PC-3 (cell line): ENCODE measurements at regions not wholly inside any gene's neighbourhood (a gene's known extent, or its start where the extent isn't known, plus 50 kb on each side); places are given as distances from the start of the nearest gene placed in this dataset.

Experiments
- ATAC-seq: fragments of 200-7000 bp; cut with Tn5 transposase; 2 replicates; pipeline ENCODE4 v1.9.1; 2020; ENCODE audit warnings: mild to moderate bottlenecking, moderate library complexity
- BruUV-seq: library from RNA; stranded (reverse); fragments of 400-500 nt; replicated peaks from 2 replicates; lab custom pipeline; 2021; lab: Mats Ljungman, UMichigan
- CTCF ChIA-PET: fragments of 300-600 bp; sonication (Branson Sonifier 250); formaldehyde crosslinking; loops from one replicate; lab custom pipeline; 2022; ENCODE audit warnings: antibody characterized with exemption; lab: Charles Lee
- POLR2A ChIA-PET: fragments of 300-600 bp; sonication (Branson Sonifier 250); formaldehyde crosslinking; loops from one replicate; lab custom pipeline; 2022; ENCODE audit warnings: antibody characterized with exemption; ENCODE audit not compliant: unreplicated experiment; lab: Charles Lee
- DNase-seq: peaks from one replicate; pipeline ENCODE4 v3.0.0-alpha.2; 2015
- H2AFZ ChIP-seq: fragments of 300-600 bp; sonication (generic); 2 replicates; pipeline ENCODE4 v1.6.0; 2016; ENCODE audit warnings: antibody characterized with exemption, low read length
- H3F3A ChIP-seq: fragments of 300-600 bp; sonication (generic); one replicate; pipeline ENCODE4 v1.6.0; 2017; ENCODE audit warnings: antibody characterized with exemption, low read length, control low read depth, mild to moderate bottlenecking; ENCODE audit not compliant: unreplicated experiment
- H3K27ac ChIP-seq: fragments of 300-600 bp; sonication (generic); 2 replicates; pipeline ENCODE4 v1.5.1; 2016; ENCODE audit warnings: mild to moderate bottlenecking, low read length
- H3K27me3 ChIP-seq: fragments of 300-600 bp; sonication (generic); 2 replicates; pipeline ENCODE4 v1.6.1; 2016; ENCODE audit warnings: low read length, mixed read lengths
- H3K36me3 ChIP-seq: fragments of 300-600 bp; sonication (generic); 2 replicates; pipeline ENCODE4 v1.6.1; 2016; ENCODE audit warnings: low read depth, mixed run types, low read length, mixed read lengths
- H3K4me1 ChIP-seq: fragments of 300-600 bp; sonication (generic); 2 replicates; pipeline ENCODE4 v1.5.1; 2016; ENCODE audit warnings: low read length; ENCODE audit not compliant: insufficient read depth
- H3K4me2 ChIP-seq: fragments of 300-600 bp; sonication (generic); 2 replicates; pipeline ENCODE4 v1.6.0; 2016; ENCODE audit warnings: low read length
- H3K4me3 ChIP-seq: fragments of 300-600 bp; sonication (generic); 2 replicates; pipeline ENCODE4 v1.5.1; 2016; ENCODE audit warnings: mild to moderate bottlenecking, low read length, mixed read lengths
- H3K79me2 ChIP-seq: fragments of 300-600 bp; sonication (generic); 2 replicates; pipeline ENCODE4 v1.6.1; 2017; ENCODE audit warnings: low read length, mixed read lengths
- H3K9ac ChIP-seq: fragments of 300-600 bp; sonication (generic); 2 replicates; pipeline ENCODE4 v1.6.0; 2016; ENCODE audit warnings: mild to moderate bottlenecking, low read length
- H3K9me2 ChIP-seq: fragments of 300-600 bp; sonication (generic); replicated peaks from 2 replicates; pipeline ENCODE4 v1.6.1; 2016; ENCODE audit warnings: mixed run types, low read length, mixed read lengths
- H3K9me3 ChIP-seq: fragments of 300-600 bp; sonication (generic); 2 replicates; pipeline ENCODE4 v1.6.1; 2016; ENCODE audit warnings: low read length, mixed read lengths
- H4K20me1 ChIP-seq: fragments of 300-600 bp; sonication (generic); 2 replicates; pipeline ENCODE4 v1.6.1; 2016; ENCODE audit warnings: low read length, mixed read lengths
- EZH2 ChIP-seq: fragments of 300-600 bp; sonication (generic); IDR thresholded peaks from one replicate; pipeline ENCODE4 v1.6.1; 2017; ENCODE audit warnings: antibody characterized with exemption, mild to moderate bottlenecking, low read length; ENCODE audit not compliant: unreplicated experiment
- EZH2phosphoT487 ChIP-seq: fragments of 300-600 bp; sonication (generic); IDR thresholded peaks from 2 replicates; pipeline ENCODE4 v1.6.1; 2018; ENCODE audit warnings: mild to moderate bottlenecking, antibody characterized with exemption, low read length, borderline replicate concordance
- intact Hi-C: fragments of 100-400 bp; cut with micrococcal nuclease; formaldehyde crosslinking; loops from 2 replicates; pipeline ENCODE4 v1.9.0; 2023
- TF ChIP-seq, protein P1 (sequence below): fragments of 300-600 bp; sonication (generic); conservative IDR thresholded peaks from 2 replicates; pipeline ENCODE4 v1.5.1; 2017; ENCODE audit warnings: antibody characterized with exemption, low read depth, mild to moderate bottlenecking, low read length

DNA sequence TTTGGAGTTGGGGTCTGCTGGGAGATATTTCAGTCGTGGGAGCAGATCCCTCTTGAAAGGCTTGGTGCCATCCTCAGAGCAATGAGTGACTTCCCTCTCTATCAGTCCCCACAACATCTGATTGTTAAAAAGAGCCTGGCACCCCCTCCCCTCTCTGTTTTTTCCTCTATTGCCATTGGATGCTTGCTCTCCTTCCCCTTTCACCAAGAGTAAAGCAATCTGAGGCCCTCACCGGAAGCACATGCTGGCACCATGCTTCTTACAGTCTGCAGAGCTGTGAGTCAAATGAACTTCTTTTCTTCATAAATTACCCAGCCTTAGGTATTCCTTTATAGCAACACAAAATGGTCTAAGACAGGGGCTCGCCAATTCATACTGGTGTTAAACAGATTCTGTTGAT is 99.1 kb upstream of the CCND2 start:
- Histone ChIP-seq H3K4me1 (no peaks in the 10 kb centered on the region), H3K27ac (no peak overlapping the region), H3K4me2 (no peak overlapping the region), H3K9ac (no peak overlapping the region), H3K79me2 (no peaks in the 10 kb centered on the region), H3K9me3 (no peaks in the 10 kb centered on the region), H2AFZ (no peak overlapping the region), H3K4me3 (no peak overlapping the region), H3K9me2 (no peaks in the 10 kb centered on the region), H4K20me1 (no peaks in the 10 kb centered on the region), H3K27me3 (peaks cover 5% of the 10 kb centered on the region; the same call in 1 of the 2 replicates), H3K36me3 (no peaks in the 10 kb centered on the region), H3F3A (no peaks in the 10 kb centered on the region)
- DNase-seq (no peak), ATAC-seq (no peak)
- POLR2A ChIA-PET, result no interaction called here
- CTCF ChIA-PET, result no interaction called here
- intact Hi-C loops, result no loop called here
- TF ChIP-seq EZH2 (no peak), EZH2phosphoT487 (no peak)
- TF ChIP-seq, protein P1, sequence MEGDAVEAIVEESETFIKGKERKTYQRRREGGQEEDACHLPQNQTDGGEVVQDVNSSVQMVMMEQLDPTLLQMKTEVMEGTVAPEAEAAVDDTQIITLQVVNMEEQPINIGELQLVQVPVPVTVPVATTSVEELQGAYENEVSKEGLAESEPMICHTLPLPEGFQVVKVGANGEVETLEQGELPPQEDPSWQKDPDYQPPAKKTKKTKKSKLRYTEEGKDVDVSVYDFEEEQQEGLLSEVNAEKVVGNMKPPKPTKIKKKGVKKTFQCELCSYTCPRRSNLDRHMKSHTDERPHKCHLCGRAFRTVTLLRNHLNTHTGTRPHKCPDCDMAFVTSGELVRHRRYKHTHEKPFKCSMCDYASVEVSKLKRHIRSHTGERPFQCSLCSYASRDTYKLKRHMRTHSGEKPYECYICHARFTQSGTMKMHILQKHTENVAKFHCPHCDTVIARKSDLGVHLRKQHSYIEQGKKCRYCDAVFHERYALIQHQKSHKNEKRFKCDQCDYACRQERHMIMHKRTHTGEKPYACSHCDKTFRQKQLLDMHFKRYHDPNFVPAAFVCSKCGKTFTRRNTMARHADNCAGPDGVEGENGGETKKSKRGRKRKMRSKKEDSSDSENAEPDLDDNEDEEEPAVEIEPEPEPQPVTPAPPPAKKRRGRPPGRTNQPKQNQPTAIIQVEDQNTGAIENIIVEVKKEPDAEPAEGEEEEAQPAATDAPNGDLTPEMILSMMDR, result no peak
- BruUV-seq, result no TSS peak

DNA sequence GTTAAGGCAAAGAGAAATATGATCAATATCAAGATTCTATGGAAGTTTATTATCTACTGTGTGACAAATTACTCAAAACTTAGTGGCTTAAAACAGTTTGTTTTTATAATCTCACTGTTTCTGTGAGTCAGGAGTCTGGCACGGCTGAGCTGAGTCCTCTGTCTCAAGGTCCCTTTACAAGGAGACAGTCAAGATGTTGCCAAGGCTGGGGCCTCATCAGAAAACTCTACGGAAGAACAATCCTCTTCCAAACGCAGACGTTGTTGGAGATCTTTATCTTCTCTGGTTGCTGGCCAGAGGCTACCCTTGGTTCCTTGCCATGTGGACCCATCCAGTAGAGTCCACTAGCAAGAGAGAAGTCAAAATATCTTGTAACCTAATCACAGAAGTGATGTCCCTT is 100.6 kb upstream of the CCND2 start:
- Histone ChIP-seq H3K9me2 (no peaks in the 10 kb centered on the region), H3F3A (no peaks in the 10 kb centered on the region), H3K36me3 (no peaks in the 10 kb centered on the region), H4K20me1 (no peaks in the 10 kb centered on the region), H3K27me3 (peaks cover 9% of the 10 kb centered on the region; the same call in 1 of the 2 replicates), H3K4me3 (no peak overlapping the region), H3K9ac (no peak overlapping the region), H3K27ac (no peak overlapping the region), H3K4me2 (no peak overlapping the region), H3K79me2 (no peaks in the 10 kb centered on the region), H3K9me3 (no peaks in the 10 kb centered on the region), H3K4me1 (no peaks in the 10 kb centered on the region), H2AFZ (no peak overlapping the region)
- ATAC-seq (no peak), DNase-seq (no peak)
- BruUV-seq, result no TSS peak
- ChIA-PET CTCF (no interaction called here), POLR2A (no interaction called here)
- TF ChIP-seq EZH2, result no peak
- no peak for TF ChIP-seq EZH2phosphoT487
- TF ChIP-seq, protein P1, result no peak
- intact Hi-C loops, result no loop called here

DNA sequence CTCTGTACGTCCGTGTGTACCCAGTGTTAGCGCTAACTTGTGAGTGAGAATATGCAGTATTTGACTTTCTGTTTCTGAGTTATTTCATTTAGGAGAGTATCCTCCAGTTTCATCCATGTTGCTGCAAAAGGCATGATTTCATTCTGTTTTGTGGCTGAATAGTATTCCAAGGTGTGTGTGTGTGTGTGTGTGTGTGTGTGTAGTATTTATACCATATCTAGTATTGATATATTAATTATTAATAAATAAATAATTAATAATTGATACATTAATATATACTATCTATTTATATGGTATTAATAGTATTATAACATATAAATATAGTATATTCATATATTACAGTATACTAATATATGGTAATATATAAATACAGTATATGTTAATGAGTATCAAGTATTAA is 101.8 kb upstream of the CCND2 start:
- no peaks in the 10 kb centered on the region for H4K20me1 ChIP-seq
- BruUV-seq, result no TSS peak
- intact Hi-C loops, result no loop called here
- no peaks in the 10 kb centered on the region for H3K79me2 ChIP-seq
- no peaks in the 10 kb centered on the region for H3K9me3 ChIP-seq
- H3F3A ChIP-seq, result no peaks in the 10 kb centered on the region
- H3K27ac ChIP-seq, result no peak overlapping the region
- TF ChIP-seq EZH2phosphoT487 (no peak), EZH2 (no peak)
- TF ChIP-seq, protein P1, result no peak
- H3K4me3 ChIP-seq, result no peak overlapping the region
- ATAC-seq, result no peak
- H3K27me3 ChIP-seq, result peaks cover 17% of the 10 kb centered on the region
- POLR2A ChIA-PET, result no interaction called here
- CTCF ChIA-PET, result no interaction called here
- H3K9ac ChIP-seq, result no peak overlapping the region
- H3K9me2 ChIP-seq, result no peaks in the 10 kb centered on the region
- no peak overlapping the region for H2AFZ ChIP-seq
- DNase-seq, result no peak
- H3K4me1 ChIP-seq, result no peaks in the 10 kb centered on the region
- no peak overlapping the region for H3K4me2 ChIP-seq
- no peaks in the 10 kb centered on the region for H3K36me3 ChIP-seq
